T-helper 1 cell treated with Interleukin-12 subunit alpha and Interleukin-12 subunit beta and Interleukin-4 antibody, amounts not matched to agents 30 μg/mL and 1 μg/mL, for 36 hours (primary cell): ENCODE measurements at regions not wholly inside any gene's neighbourhood (a gene's known extent, or its start where the extent isn't known, plus 50 kb on each side); places are given as distances from the start of the nearest gene placed in this dataset.

Experiments
- H3K27ac Mint-ChIP-seq: one replicate; pipeline ENCODE4 v1.8.0; 2021; ENCODE audit warnings: mild to moderate bottlenecking, mixed read lengths
- H3K27me3 Mint-ChIP-seq: one replicate; pipeline ENCODE4 v1.8.0; 2021; ENCODE audit warnings: low read depth, mixed read lengths
- H3K36me3 Mint-ChIP-seq: one replicate; pipeline ENCODE4 v1.8.0; 2021; ENCODE audit warnings: low read depth, mixed read lengths
- H3K4me1 Mint-ChIP-seq: one replicate; pipeline ENCODE4 v1.8.0; 2021; ENCODE audit warnings: low read depth, mixed read lengths
- H3K4me3 Mint-ChIP-seq: one replicate; pipeline ENCODE4 v1.8.0; 2021; ENCODE audit warnings: mild to moderate bottlenecking, moderate library complexity, mixed read lengths
- H3K9me3 Mint-ChIP-seq: one replicate; pipeline ENCODE4 v1.8.0; 2021; ENCODE audit warnings: mixed read lengths

DNA sequence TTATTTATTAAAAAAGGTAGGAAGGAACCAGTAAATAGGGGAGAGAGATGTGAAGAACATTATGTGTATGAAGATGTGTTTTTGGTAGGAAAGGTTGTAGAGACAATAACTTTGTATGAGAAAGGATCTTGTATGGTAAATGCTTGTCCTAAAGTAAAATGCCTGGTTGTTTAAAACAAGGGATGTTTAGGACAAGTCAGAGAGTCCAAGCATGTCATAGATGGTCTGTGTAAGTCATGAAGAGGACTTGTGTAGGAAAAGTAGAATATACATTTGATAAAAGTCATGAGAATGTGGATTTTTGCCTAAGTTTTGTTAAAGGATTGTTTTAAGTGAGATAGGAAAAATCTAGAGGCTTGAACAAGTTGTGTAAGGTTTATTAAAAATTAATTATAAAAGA lies 325.1 kb downstream of the CDH26 start:
- Mint-ChIP-seq H3K36me3 (no peaks in the 10 kb centered on the region), H3K27ac (no peak overlapping the region), H3K9me3 (peaks cover 24% of the 10 kb centered on the region), H3K4me1 (no peaks in the 10 kb centered on the region), H3K4me3 (no peak overlapping the region), H3K27me3 (no peaks in the 10 kb centered on the region)

DNA sequence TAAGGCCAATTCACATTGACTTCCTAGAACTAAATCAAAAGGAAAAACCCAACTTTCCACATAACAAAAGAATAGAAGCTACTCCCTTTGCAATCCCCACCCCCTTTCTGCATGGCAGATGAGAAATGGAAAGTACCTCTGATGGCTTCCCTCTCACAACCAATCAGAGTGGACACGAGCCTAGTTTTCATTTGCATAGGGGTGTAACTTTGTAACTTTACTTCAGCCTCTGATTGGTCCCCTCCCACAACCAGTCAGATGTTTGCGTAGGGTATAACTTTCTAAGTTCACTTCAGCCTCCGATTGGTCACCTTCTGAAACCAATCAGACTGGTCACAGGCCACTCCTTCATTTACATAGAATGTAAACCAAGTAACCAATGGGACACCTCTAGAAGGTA lies 328.5 kb downstream of the CDH26 start:
- Mint-ChIP-seq H3K36me3 (no peaks in the 10 kb centered on the region), H3K27me3 (no peaks in the 10 kb centered on the region), H3K27ac (no peak overlapping the region), H3K9me3 (peaks cover 48% of the 10 kb centered on the region), H3K4me1 (no peaks in the 10 kb centered on the region), H3K4me3 (no peak overlapping the region)

DNA sequence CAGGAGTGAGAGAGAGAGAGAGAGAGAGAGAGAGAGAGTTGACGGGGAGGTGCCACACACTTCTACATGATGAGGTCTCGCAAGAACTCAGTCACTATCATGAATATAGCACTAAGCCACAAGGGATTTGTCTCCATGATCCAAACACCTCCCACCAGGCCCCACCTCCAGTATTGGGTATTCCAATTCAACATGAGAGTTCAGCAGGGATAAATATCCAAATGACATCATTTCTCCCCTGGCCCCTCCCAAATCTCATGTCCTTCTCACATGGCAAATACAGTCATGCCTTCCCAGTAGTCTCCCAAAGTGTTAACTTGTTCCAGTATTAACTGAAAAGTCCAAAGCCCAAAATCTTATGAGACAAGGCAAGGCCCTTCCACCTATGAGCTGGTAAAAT lies 330.7 kb downstream of the CDH26 start:
- no peaks in the 10 kb centered on the region for H3K36me3 Mint-ChIP-seq
- no peaks in the 10 kb centered on the region for H3K4me1 Mint-ChIP-seq
- H3K27ac Mint-ChIP-seq: no peak overlapping the region
- H3K9me3 Mint-ChIP-seq: peaks cover 48% of the 10 kb centered on the region
- H3K4me3 Mint-ChIP-seq: no peak overlapping the region
- no peaks in the 10 kb centered on the region for H3K27me3 Mint-ChIP-seq

DNA sequence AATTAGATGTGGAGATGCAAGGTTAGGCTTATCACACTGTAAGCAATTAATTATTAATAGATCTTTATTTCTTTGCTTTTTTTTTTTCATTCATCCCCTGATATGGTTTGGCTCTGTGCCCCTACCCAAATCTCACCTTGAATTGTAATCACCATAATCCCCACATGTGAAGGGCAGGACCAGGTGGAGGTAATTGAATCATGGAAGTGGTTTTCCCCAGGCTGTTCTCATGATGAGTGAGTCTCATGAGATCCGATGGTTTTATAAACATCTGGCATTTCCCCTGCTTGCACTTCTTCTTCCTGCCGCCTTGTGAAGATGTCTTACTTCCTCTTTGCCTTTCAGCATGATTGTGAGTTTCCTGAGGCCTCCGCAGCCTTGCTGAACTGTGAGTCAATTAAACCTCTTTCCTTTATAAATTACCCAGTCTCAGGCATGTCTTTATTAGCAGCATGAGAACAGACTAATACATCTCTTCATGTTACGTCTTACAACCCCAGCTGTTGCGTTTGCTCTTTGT lies 333.8 kb downstream of the CDH26 start:
- H3K4me1 Mint-ChIP-seq: peaks cover 3% of the 10 kb centered on the region
- peaks cover 39% of the 10 kb centered on the region for H3K9me3 Mint-ChIP-seq
- no peak overlapping the region for H3K4me3 Mint-ChIP-seq
- H3K27ac Mint-ChIP-seq: no peak overlapping the region
- H3K36me3 Mint-ChIP-seq: no peaks in the 10 kb centered on the region
- no peaks in the 10 kb centered on the region for H3K27me3 Mint-ChIP-seq

DNA sequence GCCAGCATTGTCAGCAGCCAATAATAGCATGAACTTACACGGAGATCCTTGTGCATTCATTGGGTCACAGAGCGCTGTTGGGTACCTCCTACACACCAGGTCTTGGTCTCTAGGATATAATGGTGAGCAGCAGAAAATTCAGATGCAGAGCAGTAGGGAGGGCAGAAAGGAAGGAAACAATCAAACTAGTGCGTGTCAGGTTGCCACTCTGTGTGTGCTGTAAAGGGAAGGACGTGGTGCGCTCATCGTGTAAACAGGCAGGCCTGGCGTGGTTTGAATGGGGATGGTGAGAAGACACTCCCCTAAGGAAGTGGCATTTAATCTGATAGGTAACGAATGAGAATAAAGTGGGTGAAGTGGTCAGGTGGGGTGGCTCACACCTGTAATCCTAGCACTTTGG lies 336.4 kb downstream of the CDH26 start:
- Mint-ChIP-seq H3K27ac (no peak overlapping the region), H3K9me3 (peaks cover 24% of the 10 kb centered on the region), H3K4me1 (peaks cover 3% of the 10 kb centered on the region), H3K4me3 (no peak overlapping the region), H3K27me3 (no peaks in the 10 kb centered on the region), H3K36me3 (no peaks in the 10 kb centered on the region)

DNA sequence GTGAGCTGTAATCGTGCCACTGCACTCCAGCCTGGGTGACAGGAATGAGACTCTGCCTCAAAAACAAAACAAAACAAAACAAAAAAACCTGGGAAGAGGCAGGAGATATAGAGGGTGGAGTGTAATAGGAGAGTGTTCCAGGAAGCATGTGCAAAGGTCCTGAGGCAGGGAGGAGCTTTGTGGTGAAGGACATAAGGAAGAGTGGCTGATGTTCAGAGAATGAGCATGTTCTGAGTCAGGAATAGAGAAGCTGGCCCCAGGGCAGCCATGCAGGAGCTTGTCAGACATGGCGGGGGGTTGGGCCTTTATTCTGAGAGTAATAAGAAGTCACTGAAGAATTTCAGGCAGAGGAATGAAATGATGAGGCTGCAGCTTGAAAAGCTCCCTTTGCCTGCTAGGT lies 337.0 kb downstream of the CDH26 start:
- Mint-ChIP-seq H3K4me1 (peaks cover 3% of the 10 kb centered on the region), H3K9me3 (peaks cover 22% of the 10 kb centered on the region), H3K36me3 (no peaks in the 10 kb centered on the region), H3K4me3 (no peak overlapping the region), H3K27ac (no peak overlapping the region), H3K27me3 (no peaks in the 10 kb centered on the region)

DNA sequence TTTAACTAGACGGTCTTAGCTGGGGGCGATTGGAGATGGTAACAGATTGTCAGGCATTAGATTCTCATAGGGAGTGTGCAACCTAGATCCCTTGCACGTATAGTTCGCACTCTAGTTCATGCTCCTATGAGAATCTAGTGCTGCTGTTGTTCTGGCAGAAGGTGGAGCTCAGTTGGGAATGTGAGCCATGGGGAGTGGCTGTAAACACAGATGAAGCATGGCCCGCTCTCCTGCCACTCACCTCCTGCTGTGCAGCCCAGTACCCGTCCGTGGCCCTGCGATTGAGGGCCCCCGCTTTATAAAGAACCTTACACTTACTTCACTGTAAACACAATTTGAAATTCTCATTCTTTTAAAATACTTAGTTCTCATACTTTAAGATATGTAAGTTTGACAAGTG lies 339.4 kb downstream of the CDH26 start:
- no peaks in the 10 kb centered on the region for H3K27me3 Mint-ChIP-seq
- no peaks in the 10 kb centered on the region for H3K36me3 Mint-ChIP-seq
- H3K9me3 Mint-ChIP-seq: peaks cover 2% of the 10 kb centered on the region
- H3K4me1 Mint-ChIP-seq: peaks cover 3% of the 10 kb centered on the region
- no peak overlapping the region for H3K27ac Mint-ChIP-seq
- H3K4me3 Mint-ChIP-seq: no peak overlapping the region

DNA sequence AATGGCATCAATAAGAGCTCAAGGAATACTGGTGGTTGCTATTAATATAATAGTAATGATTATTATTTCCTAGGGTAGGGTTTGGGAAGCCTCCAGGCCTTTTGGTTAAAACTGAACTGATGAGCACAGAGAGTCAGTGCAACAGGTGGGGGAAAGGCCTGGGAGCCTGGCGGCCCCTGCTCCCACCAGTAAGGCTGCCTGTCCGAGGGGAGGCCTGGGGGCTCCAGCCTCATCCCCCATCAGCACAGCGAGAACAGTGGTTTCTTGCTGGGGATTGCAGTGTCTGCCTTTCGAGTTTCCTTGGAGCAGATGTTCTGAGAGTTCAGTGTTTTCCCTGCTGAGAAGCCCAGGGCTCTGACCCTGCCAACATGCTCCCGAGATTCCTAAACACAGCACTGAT lies 340.4 kb downstream of the CDH26 start:
- no peak overlapping the region for H3K27ac Mint-ChIP-seq
- H3K36me3 Mint-ChIP-seq: no peaks in the 10 kb centered on the region
- peaks cover 3% of the 10 kb centered on the region for H3K4me1 Mint-ChIP-seq
- H3K27me3 Mint-ChIP-seq: no peaks in the 10 kb centered on the region
- H3K4me3 Mint-ChIP-seq: no peak overlapping the region
- no peaks in the 10 kb centered on the region for H3K9me3 Mint-ChIP-seq

DNA sequence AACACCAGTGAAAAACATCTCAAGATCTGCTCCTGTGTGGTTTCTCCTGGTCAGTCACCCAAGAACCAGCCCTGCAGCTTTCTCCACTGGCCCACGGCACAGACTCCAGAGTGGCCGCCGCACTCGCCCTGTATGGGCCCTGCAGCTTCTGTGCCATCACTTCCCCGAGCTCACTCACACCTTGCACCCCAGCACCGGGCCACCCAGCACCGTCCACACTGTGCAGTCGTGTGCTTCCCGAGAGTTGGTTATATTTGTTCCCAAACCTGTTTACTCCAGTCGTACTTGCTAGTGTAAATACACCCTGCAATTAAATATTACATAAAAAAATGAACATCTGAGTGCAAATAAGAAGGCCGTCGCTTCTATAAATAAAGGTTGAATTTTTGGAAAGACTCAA lies 341.7 kb downstream of the CDH26 start:
- H3K36me3 Mint-ChIP-seq: no peaks in the 10 kb centered on the region
- no peaks in the 10 kb centered on the region for H3K27me3 Mint-ChIP-seq
- H3K4me3 Mint-ChIP-seq: no peak overlapping the region
- no peak overlapping the region for H3K27ac Mint-ChIP-seq
- no peaks in the 10 kb centered on the region for H3K4me1 Mint-ChIP-seq
- H3K9me3 Mint-ChIP-seq: no peaks in the 10 kb centered on the region

DNA sequence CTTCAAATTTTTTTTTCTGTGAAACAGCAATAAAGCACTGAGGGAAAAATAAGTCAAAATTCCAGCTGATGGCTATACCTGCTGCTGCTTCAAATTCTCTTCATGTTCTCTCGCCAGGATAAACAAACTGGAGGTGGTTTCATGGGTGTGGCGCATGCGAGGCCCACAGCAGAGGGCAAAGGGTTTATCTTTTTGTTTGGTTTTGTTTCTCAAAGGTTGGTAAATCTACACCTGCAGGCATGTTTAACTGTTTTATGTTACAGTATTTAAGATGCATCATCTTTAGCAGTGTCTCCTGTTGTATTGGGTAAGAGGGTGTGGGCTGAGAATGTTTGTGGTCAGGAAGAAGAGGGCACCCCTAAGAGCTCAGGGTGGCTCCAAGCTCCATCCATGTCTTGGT lies 342.2 kb downstream of the CDH26 start:
- no peaks in the 10 kb centered on the region for H3K36me3 Mint-ChIP-seq
- no peak overlapping the region for H3K27ac Mint-ChIP-seq
- H3K4me1 Mint-ChIP-seq: no peaks in the 10 kb centered on the region
- no peaks in the 10 kb centered on the region for H3K27me3 Mint-ChIP-seq
- H3K4me3 Mint-ChIP-seq: no peak overlapping the region
- H3K9me3 Mint-ChIP-seq: no peaks in the 10 kb centered on the region

DNA sequence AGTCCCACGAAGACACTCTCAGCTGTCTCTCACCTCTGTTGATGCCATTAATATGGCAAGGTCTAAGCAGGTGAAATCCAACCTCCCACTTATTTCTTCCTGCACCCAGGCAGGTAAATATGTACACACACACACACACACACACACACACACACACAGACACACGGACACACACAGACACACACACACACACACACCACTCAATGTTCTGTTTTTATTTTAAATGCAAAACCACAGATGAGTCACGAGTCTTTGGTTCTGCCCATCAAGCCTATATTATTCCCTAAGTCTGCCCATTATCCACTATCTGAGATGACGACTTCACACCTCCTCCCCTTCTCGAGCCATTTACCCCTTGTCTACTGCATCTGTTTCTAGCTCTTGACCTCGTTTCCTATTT lies 344.7 kb downstream of the CDH26 start:
- Mint-ChIP-seq H3K36me3 (no peaks in the 10 kb centered on the region), H3K4me1 (no peaks in the 10 kb centered on the region), H3K4me3 (no peak overlapping the region), H3K27me3 (no peaks in the 10 kb centered on the region), H3K27ac (no peak overlapping the region), H3K9me3 (no peaks in the 10 kb centered on the region)

DNA sequence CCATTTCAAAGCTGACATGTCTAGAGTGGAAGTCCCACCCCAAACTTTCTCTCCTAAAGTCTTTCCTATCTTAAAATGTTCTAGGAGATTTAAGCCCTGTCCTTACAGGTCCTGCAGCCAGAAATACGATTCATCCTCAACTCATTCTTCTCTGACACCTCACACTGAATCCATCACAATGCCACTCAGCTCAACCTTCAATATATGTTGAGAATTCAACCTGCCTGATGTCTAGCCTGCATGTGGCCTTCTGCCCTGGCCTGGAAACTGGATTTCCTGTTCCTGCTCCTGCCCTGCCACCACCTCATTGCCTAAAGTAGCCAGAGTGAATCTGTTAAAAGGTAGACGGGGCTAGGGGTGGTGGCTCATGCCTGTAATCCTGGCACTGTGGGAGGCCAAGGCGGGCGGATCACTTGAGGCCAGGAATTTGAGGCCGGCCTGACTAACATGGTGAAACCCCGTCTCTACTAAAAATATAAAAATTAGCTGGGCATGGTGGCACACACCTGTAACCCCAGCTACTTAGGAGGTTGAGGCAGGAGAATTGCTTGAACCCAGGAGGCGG lies 345.9 kb downstream of the CDH26 start:
- Mint-ChIP-seq H3K27me3 (no peaks in the 10 kb centered on the region), H3K4me3 (no peak overlapping the region)

DNA sequence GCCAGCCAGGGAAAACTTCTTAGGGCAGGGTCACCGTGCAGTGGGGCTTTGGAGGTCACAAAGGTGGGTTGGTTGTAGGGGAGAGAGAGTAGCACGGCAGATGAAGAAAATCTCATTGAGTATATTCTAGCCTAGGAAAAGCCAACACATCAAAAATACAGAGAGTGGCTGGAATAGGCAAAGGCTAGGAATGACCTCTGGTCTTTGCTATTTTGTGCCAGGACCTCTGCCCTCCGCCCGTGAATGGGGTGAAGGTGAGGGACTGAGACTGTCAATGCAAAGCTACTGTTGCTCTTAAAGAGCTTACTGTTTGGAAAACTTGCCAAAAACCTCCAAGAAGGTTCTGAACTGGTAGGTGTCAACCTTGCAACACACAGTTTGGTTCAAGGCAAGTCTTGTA lies 346.7 kb downstream of the CDH26 start:
- no peak overlapping the region for H3K27ac Mint-ChIP-seq
- H3K9me3 Mint-ChIP-seq: no peaks in the 10 kb centered on the region
- H3K27me3 Mint-ChIP-seq: no peaks in the 10 kb centered on the region
- H3K4me1 Mint-ChIP-seq: no peaks in the 10 kb centered on the region
- no peak overlapping the region for H3K4me3 Mint-ChIP-seq
- H3K36me3 Mint-ChIP-seq: no peaks in the 10 kb centered on the region

More for the DNA sequence above, 345.9 kb downstream of the CDH26 start:
- H3K27ac Mint-ChIP-seq: no peak overlapping the region
- no peaks in the 10 kb centered on the region for H3K4me1 Mint-ChIP-seq
- H3K9me3 Mint-ChIP-seq: no peaks in the 10 kb centered on the region
- no peaks in the 10 kb centered on the region for H3K36me3 Mint-ChIP-seq

DNA sequence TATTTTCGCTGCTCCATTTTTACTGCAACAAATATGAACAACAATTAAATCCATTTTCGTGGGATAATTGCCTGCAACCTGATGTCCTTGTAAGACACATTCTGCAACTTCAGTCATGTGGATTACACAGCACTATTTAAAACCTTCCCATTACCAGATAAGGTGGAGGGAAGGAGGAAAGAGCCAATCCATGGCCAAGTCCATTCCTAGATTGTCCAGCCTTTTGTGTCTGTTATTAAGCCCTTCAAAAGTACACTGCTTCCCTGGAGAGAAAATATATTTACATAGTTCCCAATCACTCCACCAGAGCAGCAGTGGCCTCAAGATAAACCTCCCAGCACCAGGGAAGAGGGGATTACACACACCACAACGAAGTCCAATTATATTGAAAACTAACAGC lies 347.9 kb downstream of the CDH26 start:
- no peaks in the 10 kb centered on the region for H3K4me1 Mint-ChIP-seq
- H3K36me3 Mint-ChIP-seq: no peaks in the 10 kb centered on the region
- no peaks in the 10 kb centered on the region for H3K9me3 Mint-ChIP-seq
- no peak overlapping the region for H3K4me3 Mint-ChIP-seq
- H3K27ac Mint-ChIP-seq: no peak overlapping the region
- no peaks in the 10 kb centered on the region for H3K27me3 Mint-ChIP-seq

DNA sequence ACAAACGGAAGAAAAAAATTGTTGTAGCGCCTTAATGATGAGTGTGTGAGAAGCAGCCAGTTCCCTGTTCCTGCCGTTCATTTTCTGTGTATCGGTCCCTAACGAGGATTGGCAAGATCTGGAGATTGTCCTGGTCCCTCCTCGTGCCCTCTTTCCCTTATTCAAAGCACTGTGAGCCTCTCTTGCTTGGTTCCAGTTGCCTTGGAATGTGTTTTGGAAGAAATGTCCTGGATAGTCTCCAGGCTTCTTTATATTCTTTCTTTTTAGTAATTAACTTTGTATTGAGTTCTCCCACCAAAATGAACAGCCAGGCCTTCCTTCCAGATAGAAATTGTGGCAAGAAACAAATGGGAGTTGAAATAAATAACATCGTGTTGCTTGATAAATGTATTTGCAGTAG lies 348.3 kb downstream of the CDH26 start:
- H3K27me3 Mint-ChIP-seq: no peaks in the 10 kb centered on the region
- H3K36me3 Mint-ChIP-seq: no peaks in the 10 kb centered on the region
- H3K4me1 Mint-ChIP-seq: no peaks in the 10 kb centered on the region
- H3K27ac Mint-ChIP-seq: no peak overlapping the region
- H3K9me3 Mint-ChIP-seq: no peaks in the 10 kb centered on the region
- H3K4me3 Mint-ChIP-seq: no peak overlapping the region
